ENCODE measurements at regions not wholly inside any gene's neighbourhood (a gene's known extent, or its start where the extent isn't known, plus 50 kb on each side); places are given as distances from the start of the nearest gene placed in this dataset.

DNA sequence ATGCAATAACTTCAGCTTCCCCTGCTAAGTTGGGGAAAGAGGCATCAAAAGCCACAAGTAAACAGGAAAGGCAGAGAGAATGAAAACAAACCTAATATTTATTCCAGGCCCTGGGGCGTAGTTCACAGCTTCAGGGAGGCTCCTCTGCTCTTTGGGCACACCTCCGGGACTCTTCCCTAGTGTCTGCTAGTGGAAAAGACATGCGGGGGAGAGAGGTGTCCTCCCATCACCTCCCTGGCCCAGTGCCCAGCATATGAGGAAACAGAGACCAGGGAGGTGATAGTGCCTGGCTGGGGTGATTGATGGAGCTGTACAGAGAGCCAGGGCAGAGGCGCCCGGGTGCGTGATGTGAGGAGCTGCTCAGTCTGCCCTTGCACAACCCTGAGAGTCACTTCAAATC lies 71.0 kb downstream of the RASL11A start:
- TF ChIP-seq, protein P1, sequence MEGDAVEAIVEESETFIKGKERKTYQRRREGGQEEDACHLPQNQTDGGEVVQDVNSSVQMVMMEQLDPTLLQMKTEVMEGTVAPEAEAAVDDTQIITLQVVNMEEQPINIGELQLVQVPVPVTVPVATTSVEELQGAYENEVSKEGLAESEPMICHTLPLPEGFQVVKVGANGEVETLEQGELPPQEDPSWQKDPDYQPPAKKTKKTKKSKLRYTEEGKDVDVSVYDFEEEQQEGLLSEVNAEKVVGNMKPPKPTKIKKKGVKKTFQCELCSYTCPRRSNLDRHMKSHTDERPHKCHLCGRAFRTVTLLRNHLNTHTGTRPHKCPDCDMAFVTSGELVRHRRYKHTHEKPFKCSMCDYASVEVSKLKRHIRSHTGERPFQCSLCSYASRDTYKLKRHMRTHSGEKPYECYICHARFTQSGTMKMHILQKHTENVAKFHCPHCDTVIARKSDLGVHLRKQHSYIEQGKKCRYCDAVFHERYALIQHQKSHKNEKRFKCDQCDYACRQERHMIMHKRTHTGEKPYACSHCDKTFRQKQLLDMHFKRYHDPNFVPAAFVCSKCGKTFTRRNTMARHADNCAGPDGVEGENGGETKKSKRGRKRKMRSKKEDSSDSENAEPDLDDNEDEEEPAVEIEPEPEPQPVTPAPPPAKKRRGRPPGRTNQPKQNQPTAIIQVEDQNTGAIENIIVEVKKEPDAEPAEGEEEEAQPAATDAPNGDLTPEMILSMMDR (conservative IDR thresholded peaks at IDR 0.05; ENCODE audit: low read length): no peak
- no peak for TF ChIP-seq EZH2phosphoT487 (IDR thresholded peaks at IDR 0.05; ENCODE audit: borderline replicate concordance)
